ENCODE measurements at regions not wholly inside any gene's neighbourhood (a gene's known extent, or its start where the extent isn't known, plus 50 kb on each side); places are given as distances from the start of the nearest gene placed in this dataset.

- TF ChIP-seq ZNF274 (IDR thresholded peaks at IDR 0.05; ENCODE audit: low read depth, low read length): no peak
- TF ChIP-seq SUZ12 (IDR thresholded peaks at IDR 0.05; ENCODE audit: extremely low read depth, insufficient read depth, insufficient read length): no peak
- TF ChIP-seq YY1 (IDR thresholded peaks at IDR 0.05; ENCODE audit: insufficient read depth, insufficient read length): no peak
Observed at GRCh38 chr1:116320874-116321273, 52.2 kb upstream of the ATP1A1 start.

Data from NT2/D1 (cell line).